Astrocyte (in vitro differentiated cells and primary cell): ENCODE measurements at regions not wholly inside any gene's neighbourhood (a gene's known extent, or its start where the extent isn't known, plus 50 kb on each side); places are given as distances from the start of the nearest gene placed in this dataset.

Experiments
- DNase-seq: peaks from one replicate; pipeline ENCODE4 v3.0.0-alpha.2; 2010; ENCODE audit warnings: low read depth
- FAIRE-seq: peaks from 2 replicates; lab custom pipeline; 2011; peaks lifted over from hg19 to GRCh38; lab: Jason Lieb, UNC
- H2AFZ ChIP-seq: 2 replicates; pipeline ENCODE4 v1.6.0; 2012; ENCODE audit warnings: low read depth, low read length, inconsistent platforms
- H3K27ac ChIP-seq: 2 replicates; pipeline ENCODE4 v1.5.1; 2011; ENCODE audit warnings: low read depth, low read length, inconsistent platforms
- H3K27me3 ChIP-seq: 2 replicates; pipeline ENCODE4 v1.6.0; 2011; ENCODE audit warnings: low read length, inconsistent platforms; ENCODE audit not compliant: insufficient read depth
- H3K36me3 ChIP-seq: 2 replicates; pipeline ENCODE4 v1.5.1; 2011; ENCODE audit warnings: low read length, inconsistent platforms; ENCODE audit not compliant: insufficient read depth
- H3K4me1 ChIP-seq: 2 replicates; pipeline ENCODE4 v1.5.1; 2011; ENCODE audit warnings: low read length, inconsistent platforms; ENCODE audit not compliant: insufficient read depth
- H3K4me2 ChIP-seq: 2 replicates; pipeline ENCODE4 v1.6.0; 2012; ENCODE audit warnings: low read length, inconsistent platforms
- H3K4me3 ChIP-seq: 2 replicates; pipeline ENCODE4 v1.5.1; 2011; ENCODE audit warnings: low read depth, mild to moderate bottlenecking, low read length, inconsistent platforms; ENCODE audit not compliant: insufficient read depth
- H3K79me2 ChIP-seq: 2 replicates; pipeline ENCODE4 v1.6.0; 2012; ENCODE audit warnings: mild to moderate bottlenecking, low read length, inconsistent platforms; ENCODE audit not compliant: insufficient read depth
- H3K9ac ChIP-seq: 2 replicates; pipeline ENCODE4 v1.6.0; 2012; ENCODE audit warnings: mild to moderate bottlenecking, low read length, inconsistent platforms
- H3K9me3 ChIP-seq: 2 replicates; pipeline ENCODE4 v1.5.1; 2012; ENCODE audit warnings: low read depth, mild to moderate bottlenecking, low read length, inconsistent platforms; ENCODE audit not compliant: insufficient read depth
- H4K20me1 ChIP-seq: 2 replicates; pipeline ENCODE4 v1.6.0; 2012; ENCODE audit warnings: low read length, inconsistent platforms; ENCODE audit not compliant: insufficient read depth
- H3K27ac Mint-ChIP-seq: one replicate; pipeline ENCODE4 v1.8.0; 2021; ENCODE audit warnings: mild to moderate bottlenecking, mixed read lengths; ENCODE audit not compliant: unreplicated experiment
- H3K27me3 Mint-ChIP-seq: one replicate; pipeline ENCODE4 v1.8.0; 2021; ENCODE audit warnings: low read depth, mixed read lengths; ENCODE audit not compliant: unreplicated experiment
- H3K36me3 Mint-ChIP-seq: one replicate; pipeline ENCODE4 v1.8.0; 2021; ENCODE audit warnings: low read depth, mixed read lengths; ENCODE audit not compliant: unreplicated experiment
- H3K4me1 Mint-ChIP-seq: one replicate; pipeline ENCODE4 v1.8.0; 2021; ENCODE audit warnings: low read depth, mixed read lengths; ENCODE audit not compliant: unreplicated experiment
- H3K4me3 Mint-ChIP-seq: one replicate; pipeline ENCODE4 v1.8.0; 2021; ENCODE audit warnings: mild to moderate bottlenecking, moderate library complexity, mixed read lengths; ENCODE audit not compliant: unreplicated experiment
- H3K9me3 Mint-ChIP-seq: one replicate; pipeline ENCODE4 v1.8.0; 2021; ENCODE audit warnings: mild to moderate bottlenecking, mixed read lengths; ENCODE audit not compliant: unreplicated experiment
- EZH2 ChIP-seq: IDR thresholded peaks from 2 replicates; pipeline ENCODE4 v1.6.1; 2012; ENCODE audit warnings: mild to moderate bottlenecking, low read length, inconsistent platforms; ENCODE audit not compliant: insufficient read depth
- TF ChIP-seq, protein P1 (sequence below): IDR thresholded peaks from 2 replicates; pipeline ENCODE4 v1.5.1; 2011; ENCODE audit warnings: low read depth, mild to moderate bottlenecking, inconsistent platforms, low read length, moderate library complexity; ENCODE audit not compliant: insufficient read depth

- Mint-ChIP-seq H3K36me3 (peaks cover 9% of the 10 kb centered on the region), H3K27ac (peak overlapping the region; percentile 88), H3K4me3 (no peak overlapping the region), H3K27me3 (no peaks in the 10 kb centered on the region), H3K4me1 (peaks cover 42% of the 10 kb centered on the region), H3K9me3 (no peaks in the 10 kb centered on the region)
- H4K20me1 ChIP-seq, result peaks cover 19% of the 10 kb centered on the region
- FAIRE-seq, result peak; percentile 13
- no peaks in the 10 kb centered on the region for H3K27me3 ChIP-seq
- peaks cover 59% of the 10 kb centered on the region for H3K79me2 ChIP-seq
- H3K9me3 ChIP-seq, result no peaks in the 10 kb centered on the region
- no peak overlapping the region for H3K4me3 ChIP-seq
- H3K36me3 ChIP-seq, result no peaks in the 10 kb centered on the region
- peak overlapping the region; percentile 33 for H3K27ac ChIP-seq
- no peak overlapping the region for H3K9ac ChIP-seq
- H2AFZ ChIP-seq, result no peak overlapping the region
- peaks cover 31% of the 10 kb centered on the region for H3K4me1 ChIP-seq
- peak overlapping the region; percentile 50 for H3K4me2 ChIP-seq
- DNase-seq, result peak; percentile 82
- no peak for TF ChIP-seq EZH2
- TF ChIP-seq, protein P1, sequence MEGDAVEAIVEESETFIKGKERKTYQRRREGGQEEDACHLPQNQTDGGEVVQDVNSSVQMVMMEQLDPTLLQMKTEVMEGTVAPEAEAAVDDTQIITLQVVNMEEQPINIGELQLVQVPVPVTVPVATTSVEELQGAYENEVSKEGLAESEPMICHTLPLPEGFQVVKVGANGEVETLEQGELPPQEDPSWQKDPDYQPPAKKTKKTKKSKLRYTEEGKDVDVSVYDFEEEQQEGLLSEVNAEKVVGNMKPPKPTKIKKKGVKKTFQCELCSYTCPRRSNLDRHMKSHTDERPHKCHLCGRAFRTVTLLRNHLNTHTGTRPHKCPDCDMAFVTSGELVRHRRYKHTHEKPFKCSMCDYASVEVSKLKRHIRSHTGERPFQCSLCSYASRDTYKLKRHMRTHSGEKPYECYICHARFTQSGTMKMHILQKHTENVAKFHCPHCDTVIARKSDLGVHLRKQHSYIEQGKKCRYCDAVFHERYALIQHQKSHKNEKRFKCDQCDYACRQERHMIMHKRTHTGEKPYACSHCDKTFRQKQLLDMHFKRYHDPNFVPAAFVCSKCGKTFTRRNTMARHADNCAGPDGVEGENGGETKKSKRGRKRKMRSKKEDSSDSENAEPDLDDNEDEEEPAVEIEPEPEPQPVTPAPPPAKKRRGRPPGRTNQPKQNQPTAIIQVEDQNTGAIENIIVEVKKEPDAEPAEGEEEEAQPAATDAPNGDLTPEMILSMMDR, result no peak
These were observed 54.2 kb upstream of the SVIL start for GRCh38 chr10:29689001-29689400.

GRCh38 chr10:29688230-29688661, 53.5 kb upstream of the SVIL start:
- FAIRE-seq (no peak), DNase-seq (no peak)
- Mint-ChIP-seq H3K36me3 (peaks cover 12% of the 10 kb centered on the region), H3K9me3 (no peaks in the 10 kb centered on the region), H3K27me3 (no peaks in the 10 kb centered on the region), H3K4me3 (no peak overlapping the region), H3K4me1 (peaks cover 42% of the 10 kb centered on the region), H3K27ac (peak overlapping the region; percentile 6)
- peaks cover 22% of the 10 kb centered on the region for H4K20me1 ChIP-seq
- H3K4me1 ChIP-seq, result peaks cover 31% of the 10 kb centered on the region
- peak overlapping the region; percentile 66 for H3K4me2 ChIP-seq
- H3K4me3 ChIP-seq, result no peak overlapping the region
- TF ChIP-seq, protein P1, result no peak
- peaks cover 55% of the 10 kb centered on the region for H3K79me2 ChIP-seq
- H3K9ac ChIP-seq, result peak overlapping the region; percentile 34
- H3K36me3 ChIP-seq, result no peaks in the 10 kb centered on the region
- H2AFZ ChIP-seq, result no peak overlapping the region
- H3K9me3 ChIP-seq, result no peaks in the 10 kb centered on the region
- H3K27me3 ChIP-seq, result no peaks in the 10 kb centered on the region
- H3K27ac ChIP-seq, result peak overlapping the region; percentile 6

DNA sequence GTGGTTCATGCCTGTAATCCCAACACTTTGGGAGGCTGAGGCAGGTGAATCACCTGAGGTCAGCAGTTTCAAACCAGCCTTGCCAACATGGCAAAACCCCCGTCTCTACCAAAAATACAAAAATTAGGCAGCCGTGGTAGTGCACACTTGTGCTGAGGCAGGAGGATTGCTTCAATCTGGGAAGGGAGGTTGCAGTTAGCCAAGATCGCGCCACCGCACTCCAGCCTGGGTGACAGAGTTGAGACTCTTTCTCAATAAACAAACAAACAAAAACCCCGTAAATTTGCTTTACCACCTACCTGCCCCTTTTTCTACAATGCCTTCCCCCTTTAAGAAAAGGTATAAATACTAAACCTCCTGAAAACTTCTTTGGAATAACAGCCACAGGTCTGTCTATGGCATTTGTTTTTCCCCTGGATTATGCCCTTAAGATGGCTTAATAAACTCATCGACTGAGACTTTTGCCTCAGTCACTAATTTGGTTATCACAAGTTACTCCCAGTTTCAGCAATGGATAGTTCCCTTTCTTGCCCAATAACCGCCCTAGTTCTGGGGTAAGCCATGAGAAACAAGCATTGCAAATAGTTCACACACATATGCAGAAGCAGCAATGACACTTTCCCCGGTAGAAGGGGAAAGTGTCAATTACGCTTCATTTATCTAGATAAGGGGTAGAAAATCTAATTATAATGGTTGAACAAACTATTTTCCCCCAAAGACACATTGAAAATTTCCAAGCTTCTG, 52.8 kb upstream of the SVIL start:
- H3K9ac ChIP-seq, result no peak overlapping the region
- H4K20me1 ChIP-seq, result peaks cover 16% of the 10 kb centered on the region
- no peaks in the 10 kb centered on the region for H3K27me3 ChIP-seq
- no peaks in the 10 kb centered on the region for H3K9me3 ChIP-seq
- H3K4me2 ChIP-seq, result peak overlapping the region; percentile 66
- no peak overlapping the region for H2AFZ ChIP-seq
- no peak for FAIRE-seq
- Mint-ChIP-seq H3K4me1 (peaks cover 37% of the 10 kb centered on the region), H3K27me3 (no peaks in the 10 kb centered on the region), H3K27ac (no peak overlapping the region), H3K36me3 (peaks cover 18% of the 10 kb centered on the region), H3K4me3 (no peak overlapping the region), H3K9me3 (no peaks in the 10 kb centered on the region)
- TF ChIP-seq, protein P1, result no peak
- no peak for TF ChIP-seq EZH2
- H3K79me2 ChIP-seq, result peaks cover 49% of the 10 kb centered on the region
- no peak overlapping the region for H3K4me3 ChIP-seq
- peaks cover 26% of the 10 kb centered on the region for H3K4me1 ChIP-seq
- no peaks in the 10 kb centered on the region for H3K36me3 ChIP-seq
- H3K27ac ChIP-seq, result peak overlapping the region; percentile 6
- peak; percentile 24 for DNase-seq
